ENCODE measurements at regions not wholly inside any gene's neighbourhood (a gene's known extent, or its start where the extent isn't known, plus 50 kb on each side); places are given as distances from the start of the nearest gene placed in this dataset.
"Not testable (repeated sequence)": the region's sequence is repeated elsewhere in the genome, so short reads cannot be mapped to it uniquely, and the experiment has no call there.

- DNase-seq: no peak
These were observed 356.5 kb downstream of the DAD1 start for GRCh38 chr14:22232486-22232885.

- peak; percentile 33 for DNase-seq
These were observed 358.0 kb downstream of the DAD1 start for GRCh38 chr14:22231018-22231417.

- DNase-seq: no peak
These were observed 358.5 kb downstream of the DAD1 start for GRCh38 chr14:22230517-22230916.

DNA sequence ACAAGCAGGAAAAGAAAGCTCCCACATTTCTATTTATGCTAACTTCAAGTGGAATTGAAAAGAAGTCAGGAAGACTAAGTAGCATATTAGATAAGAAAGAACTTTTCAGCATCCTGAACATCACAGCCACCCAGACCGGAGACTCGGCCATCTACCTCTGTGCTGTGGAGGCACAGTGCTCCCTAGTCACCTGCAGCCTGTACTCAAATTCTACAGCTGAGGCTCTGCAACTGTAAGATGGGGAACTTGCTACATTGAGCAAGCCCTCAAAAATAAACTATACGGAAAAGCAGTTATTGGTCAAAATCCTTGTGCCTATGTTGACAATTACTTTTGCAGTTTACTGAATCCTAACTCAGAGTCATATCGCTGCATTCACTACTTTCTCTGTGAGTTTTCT is 361.9 kb downstream of the DAD1 start:
- no peak for DNase-seq

GRCh38 chr14:22226381-22226780 is 362.6 kb downstream of the DAD1 start:
- DNase-seq: peak; percentile 59

- no peak for DNase-seq
These were observed 363.4 kb downstream of the DAD1 start for GRCh38 chr14:22225516-22226140.

GRCh38 chr14:22221508-22221907 is 367.5 kb downstream of the DAD1 start:
- DNase-seq: peak; percentile 49

DNA sequence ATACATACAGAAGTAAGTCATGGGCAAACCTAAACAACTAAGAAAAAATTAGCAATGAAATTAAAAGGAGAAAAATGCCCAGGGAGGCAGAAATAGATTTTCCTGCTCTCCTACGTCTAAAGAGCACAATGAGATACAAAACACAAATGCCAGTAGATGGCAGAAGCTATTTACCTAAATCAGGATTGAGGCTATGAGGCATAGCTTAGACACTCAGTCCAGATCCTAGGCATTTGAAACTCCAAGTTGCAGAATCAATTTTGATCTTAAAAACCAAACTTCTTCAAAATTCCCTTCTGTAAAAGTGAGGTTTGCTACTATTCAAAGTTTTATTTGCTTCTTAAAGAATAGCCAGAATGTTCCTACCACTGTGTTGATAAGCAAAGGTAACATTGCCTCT is 368.6 kb downstream of the DAD1 start:
- DNase-seq: no peak

- DNase-seq: peak; percentile 31
These were observed 370.3 kb downstream of the DAD1 start for GRCh38 chr14:22218728-22219127.

DNA sequence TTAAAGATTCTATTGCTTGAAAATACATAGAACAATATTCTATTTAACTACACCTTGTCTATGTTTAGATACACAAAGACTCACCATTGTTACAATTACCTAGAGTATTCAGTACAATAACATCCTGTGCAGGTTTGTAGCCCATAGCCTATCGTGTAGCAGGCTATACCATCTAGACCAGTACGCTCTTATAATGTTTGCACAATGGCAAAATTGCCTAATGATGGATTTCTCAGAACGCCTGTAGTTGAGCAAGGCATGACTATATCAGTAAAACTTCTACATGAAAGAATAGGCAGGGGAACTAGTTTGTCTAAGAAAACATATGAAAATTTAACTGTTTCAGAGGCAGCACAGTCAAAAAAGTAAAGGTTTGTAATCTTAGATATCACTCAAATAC is 375.9 kb downstream of the DAD1 start:
- no peak for DNase-seq

- no peak for DNase-seq
These were observed 378.1 kb downstream of the DAD1 start for GRCh38 chr14:22210906-22211305.

DNA sequence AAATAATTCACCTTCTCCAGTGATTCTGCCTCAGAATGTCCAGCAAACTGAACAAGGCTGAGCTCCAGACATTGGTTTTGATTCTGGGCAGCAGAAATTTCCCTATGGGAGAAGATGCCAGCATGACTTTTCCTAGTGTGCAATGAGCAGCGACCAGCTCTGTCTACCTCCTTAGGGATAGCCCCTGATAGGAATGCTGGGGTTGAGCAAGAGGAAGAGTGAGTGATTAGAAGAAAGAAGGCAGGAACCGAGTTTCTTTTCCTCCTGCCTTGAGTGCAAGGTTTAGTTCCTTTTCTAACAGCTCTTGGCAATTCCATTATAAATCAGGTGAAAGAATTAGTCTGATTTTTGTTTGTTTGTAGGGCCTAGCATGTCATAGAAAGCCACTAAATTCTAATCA is 379.0 kb downstream of the DAD1 start:
- DNase-seq: no peak

- no peak for DNase-seq
These were observed 386.0 kb downstream of the DAD1 start for GRCh38 chr14:22203036-22203435.

- no peak for DNase-seq
These were observed 386.7 kb downstream of the DAD1 start for GRCh38 chr14:22202313-22202712.

GRCh38 chr14:22200977-22201605 is 387.9 kb downstream of the DAD1 start:
- DNase-seq: peak; percentile 56

- not testable (repeated sequence) for DNase-seq
These were observed 388.9 kb downstream of the DAD1 start for GRCh38 chr14:22200131-22200530.

DNA sequence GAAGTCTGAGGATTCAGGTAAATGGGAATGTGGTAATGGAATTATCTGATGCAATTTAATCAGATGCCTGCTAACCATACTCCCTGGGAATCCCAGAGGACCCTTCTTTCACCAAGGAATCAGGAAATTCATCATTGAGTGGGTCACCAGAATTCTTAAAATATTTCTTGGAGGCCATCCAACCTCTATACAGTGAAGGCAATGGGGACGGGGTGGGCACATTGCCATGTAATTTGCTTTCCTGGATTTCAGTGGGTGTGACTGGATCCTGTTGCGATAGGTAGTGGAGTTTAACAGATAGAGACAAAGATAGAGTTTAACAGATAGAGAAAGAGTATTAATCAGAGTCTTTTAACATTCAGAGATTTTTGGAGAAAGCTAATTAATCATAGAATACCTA is 394.4 kb downstream of the DAD1 start:
- DNase-seq: no peak

DNA sequence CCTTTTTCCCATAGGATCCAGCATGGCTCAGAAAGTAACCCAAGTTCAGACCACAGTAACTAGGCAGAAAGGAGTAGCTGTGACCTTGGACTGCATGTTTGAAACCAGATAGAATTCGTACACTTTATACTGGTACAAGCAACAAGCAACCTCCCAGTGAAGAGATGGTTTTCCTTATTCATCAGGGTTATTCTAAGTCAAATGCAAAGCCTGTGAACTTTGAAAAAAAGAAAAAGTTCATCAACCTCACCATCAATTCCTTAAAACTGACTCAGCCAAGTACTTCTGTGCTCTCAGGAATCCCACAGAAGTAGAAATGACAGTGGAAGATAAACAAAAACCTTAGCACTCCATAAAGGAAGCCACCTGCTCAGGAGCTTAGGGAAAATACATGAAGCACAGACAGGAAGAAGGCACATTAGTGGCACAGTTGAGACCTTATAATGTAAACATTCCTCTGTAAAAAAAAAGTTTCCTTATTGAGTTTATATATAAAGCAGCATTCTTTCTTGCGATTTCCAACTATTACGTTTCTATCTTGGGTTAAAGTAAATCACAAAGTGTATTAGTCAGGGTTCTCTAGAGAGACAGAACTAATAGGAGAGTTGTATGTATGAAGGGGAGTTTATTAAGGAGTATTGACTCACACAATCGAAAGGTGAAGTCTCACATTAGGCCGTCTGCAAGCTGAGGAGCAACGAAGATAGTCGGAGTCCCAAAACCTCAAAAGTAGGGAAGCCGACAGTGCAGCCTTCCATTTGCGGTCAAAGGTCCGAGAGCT is 398.4 kb downstream of the DAD1 start:
- no peak for DNase-seq

DNA sequence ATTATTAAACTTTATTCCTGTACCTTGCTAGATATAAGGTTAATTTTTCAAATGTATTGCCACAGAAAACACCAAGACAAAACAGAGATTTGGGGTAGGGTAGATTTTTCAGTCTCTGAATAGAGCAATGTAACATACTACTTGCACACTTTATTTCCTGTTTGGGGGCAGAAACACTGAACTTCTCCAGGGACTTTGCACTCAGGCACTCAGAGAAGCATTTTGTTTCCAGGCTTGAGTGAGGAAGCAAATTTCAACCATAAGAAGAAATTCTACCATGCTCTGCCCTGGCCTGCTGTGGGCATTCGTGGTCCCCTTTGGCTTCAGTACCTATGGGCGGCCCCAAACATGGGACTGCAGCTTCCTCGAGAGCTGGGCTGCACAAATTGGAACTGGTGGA is 399.1 kb downstream of the DAD1 start:
- DNase-seq: no peak

- DNase-seq: no peak
These were observed 400.7 kb downstream of the DAD1 start for GRCh38 chr14:22188318-22188717.

GRCh38 chr14:22185789-22186188 is 403.2 kb downstream of the DAD1 start:
- DNase-seq: no peak

- DNase-seq: no peak
These were observed 403.8 kb downstream of the DAD1 start for GRCh38 chr14:22185191-22185590.

DNA sequence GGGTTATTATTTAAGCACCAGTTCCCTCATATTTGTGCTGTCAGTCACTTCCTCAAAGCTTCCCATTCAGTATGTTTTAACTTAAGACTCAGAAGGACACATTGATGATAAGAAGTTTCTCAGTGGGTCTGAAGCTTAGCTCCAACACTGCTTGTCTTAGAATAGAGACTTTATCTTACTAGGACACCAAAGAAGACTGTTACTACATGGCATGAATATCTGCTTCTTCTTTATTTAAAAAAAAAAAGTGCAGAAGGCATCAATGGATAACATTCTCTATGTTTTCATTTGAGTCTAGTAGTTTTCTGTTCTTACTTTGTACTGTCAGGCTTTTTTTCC is 404.2 kb downstream of the DAD1 start:
- DNase-seq: no peak

- no peak for DNase-seq
These were observed 404.7 kb downstream of the DAD1 start for GRCh38 chr14:22184157-22184829.
